Skin epidermis (tissue), 12 donors: ENCODE measurements at regions not wholly inside any gene's neighbourhood (a gene's known extent, or its start where the extent isn't known, plus 50 kb on each side); places are given as distances from the start of the nearest gene placed in this dataset.

Source experiments
- H3K27ac ChIP-seq, 21 experiments: fragments of 200-600 bp; sonication (generic) in 11 of 21; one replicate each; pipeline ENCODE4 v1.5.0; 2020; ENCODE audit warnings: mild to moderate bottlenecking in 3 of 21, inconsistent platforms in 2 of 21, moderate library complexity in 2 of 21
- H3K4me3 ChIP-seq, 7 experiments: fragments of 200-600 bp; sonication (generic) in 2 of 7; one replicate each; pipeline ENCODE4 v1.5.0; 2020; ENCODE audit warnings: inconsistent platforms in 2 of 7, mild to moderate bottlenecking in 2 of 7, moderate library complexity in 1 of 7

DNA sequence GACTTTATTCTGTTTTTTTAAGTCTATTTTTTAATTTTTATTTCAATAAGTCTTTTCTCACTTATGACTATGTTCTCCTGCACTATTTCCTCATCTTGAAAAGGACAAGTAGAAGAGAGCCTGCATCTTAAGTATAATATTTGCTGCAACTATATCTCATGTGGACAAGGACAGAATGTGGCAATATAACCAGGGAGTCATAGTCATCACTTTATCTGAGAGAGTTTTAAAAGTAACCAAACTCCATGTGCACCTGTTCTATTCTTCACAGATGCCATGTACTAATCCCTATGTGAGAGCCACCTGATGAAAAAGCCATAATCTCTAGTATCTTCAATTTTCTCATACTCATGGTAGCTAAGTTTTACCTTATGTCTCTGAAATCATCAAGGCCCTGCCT lies 104.2 kb upstream of the SOX6 start:
- Histone ChIP-seq H3K27ac (no peak overlapping the region), H3K4me3 (no peak overlapping the region)

DNA sequence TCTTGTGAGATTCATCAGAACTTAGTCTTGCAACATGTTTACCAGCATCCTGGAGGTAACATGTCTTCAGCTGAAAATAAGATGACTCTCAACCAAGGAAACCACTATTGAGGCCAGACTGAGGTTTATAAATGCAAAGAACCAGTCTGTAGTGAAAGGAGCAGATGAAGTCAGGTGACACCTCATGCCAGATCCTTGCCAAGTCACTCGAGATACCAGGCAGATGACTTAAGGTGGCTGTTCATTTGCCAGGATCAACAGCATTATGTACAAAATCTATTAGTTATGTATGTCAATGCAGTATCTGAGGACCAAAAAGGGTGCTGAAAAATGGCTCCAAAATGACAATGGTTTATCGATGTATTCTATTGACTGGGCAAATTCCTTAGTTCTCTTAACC lies 100.0 kb upstream of the SOX6 start:
- no peak overlapping the region for H3K4me3 ChIP-seq
- H3K27ac ChIP-seq: no peak overlapping the region

DNA sequence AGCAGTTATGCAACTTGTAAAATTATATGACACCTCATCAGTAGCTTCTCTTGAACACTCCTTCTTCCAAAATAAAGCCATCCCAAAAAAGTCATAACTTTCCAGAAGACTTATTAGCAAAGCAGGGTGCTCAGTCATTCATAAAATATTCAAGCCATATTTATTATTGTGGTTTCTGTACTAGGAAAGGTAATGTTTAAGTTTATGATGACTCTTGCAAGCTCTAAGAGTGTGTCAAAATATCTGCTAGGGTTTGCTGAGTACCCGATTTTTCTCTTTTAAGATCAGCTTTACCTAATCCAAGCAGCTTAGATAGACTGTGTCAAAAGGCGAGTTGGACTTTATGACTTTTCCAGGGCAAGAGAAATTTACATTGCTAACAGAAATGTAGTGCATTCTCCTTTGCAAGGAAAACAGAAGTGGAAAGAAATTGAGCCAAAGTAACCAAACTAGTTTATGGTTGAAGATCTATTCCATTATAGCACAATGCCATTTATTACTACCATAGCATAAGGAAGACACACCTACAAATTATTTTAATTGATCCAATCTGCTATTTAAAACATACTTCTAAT lies 98.0 kb upstream of the SOX6 start:
- H3K27ac ChIP-seq: no peak overlapping the region

DNA sequence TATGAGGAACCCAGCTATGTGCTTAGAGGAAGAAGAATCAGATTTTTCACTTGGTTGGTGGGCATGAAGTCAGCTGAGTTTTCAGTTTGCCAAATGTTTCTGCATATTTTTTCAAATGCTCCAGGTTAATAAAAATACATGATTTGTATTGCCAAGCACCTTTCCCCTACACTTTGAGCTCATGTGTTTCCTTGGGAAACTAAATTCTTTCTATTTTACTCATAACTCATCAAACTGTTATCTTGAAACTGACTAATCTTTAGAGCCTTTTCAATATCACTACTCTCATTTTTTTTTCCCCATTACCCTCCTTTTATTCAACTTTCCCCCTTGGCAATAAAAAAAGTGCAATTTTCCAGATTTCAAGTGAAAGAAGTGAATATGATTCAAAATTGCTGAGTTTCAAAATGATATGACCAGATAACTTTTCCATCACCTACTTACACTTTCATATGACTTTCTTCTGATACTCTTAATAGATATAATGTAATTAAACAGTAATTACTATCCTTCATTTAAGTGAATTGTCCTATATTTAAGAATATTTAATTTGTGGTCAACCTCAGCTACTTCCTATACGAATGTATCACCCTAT lies 91.9 kb upstream of the SOX6 start:
- no peak overlapping the region for H3K4me3 ChIP-seq
- no peak overlapping the region for H3K27ac ChIP-seq

More for the DNA sequence above, 98.0 kb upstream of the SOX6 start:
- H3K4me3 ChIP-seq: no peak overlapping the region

DNA sequence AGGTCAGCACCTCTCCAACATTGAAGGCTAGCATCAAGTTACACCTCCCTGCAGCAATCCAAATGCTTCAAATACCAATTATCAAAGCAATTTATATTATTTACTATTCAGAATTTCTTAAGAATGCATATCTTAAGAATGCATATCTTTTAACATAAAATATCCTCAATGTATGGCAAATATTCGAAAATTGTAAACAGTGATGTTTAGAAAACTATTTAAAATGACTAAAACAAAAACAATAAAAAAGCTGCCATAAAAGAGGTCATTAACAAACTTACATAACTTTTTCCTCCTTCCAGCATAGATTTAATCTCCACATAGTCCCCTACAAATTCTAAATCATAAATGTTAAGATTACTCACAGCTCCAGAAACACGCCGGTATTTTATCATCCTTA lies 85.1 kb upstream of the SOX6 start:
- Histone ChIP-seq H3K27ac (no peak overlapping the region), H3K4me3 (no peak overlapping the region)

DNA sequence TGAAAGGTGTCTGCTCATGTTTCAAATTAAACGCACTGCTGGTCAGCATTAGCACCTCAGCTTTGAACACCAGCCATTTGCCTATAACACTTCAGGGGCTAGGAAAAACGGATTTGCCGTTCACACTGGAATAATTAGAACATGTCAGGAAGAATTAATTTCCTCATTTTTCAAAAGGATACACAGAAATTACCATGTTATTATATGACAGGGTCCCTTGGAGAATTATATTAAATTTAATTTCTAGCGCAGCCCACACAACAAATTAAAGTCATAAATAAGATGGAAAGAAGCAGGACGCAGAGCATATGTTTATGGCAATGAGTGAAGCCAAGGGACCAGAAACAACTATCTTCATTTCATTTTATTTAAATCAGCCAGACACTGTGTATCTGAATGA lies 83.8 kb upstream of the SOX6 start:
- no peak overlapping the region for H3K27ac ChIP-seq
- no peak overlapping the region for H3K4me3 ChIP-seq

DNA sequence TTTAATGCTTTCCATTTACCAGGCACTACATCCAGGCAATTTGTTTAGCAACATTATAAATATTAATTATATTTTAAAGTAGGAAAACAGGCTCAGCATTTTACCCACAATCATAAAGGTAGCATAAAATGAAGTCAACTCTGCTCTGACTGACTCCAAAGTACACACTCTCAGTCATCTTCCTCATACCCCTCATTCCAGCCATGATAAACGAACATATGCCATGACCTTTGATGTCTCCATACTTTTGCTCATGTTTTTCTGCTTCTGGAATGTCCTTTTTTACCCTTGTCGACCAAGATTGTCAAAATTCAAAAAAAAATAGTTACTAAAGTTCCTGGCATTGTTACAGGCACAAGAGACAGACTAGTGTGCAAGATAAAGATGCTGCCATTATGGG lies 77.7 kb upstream of the SOX6 start:
- no peak overlapping the region for H3K4me3 ChIP-seq
- H3K27ac ChIP-seq: no peak overlapping the region

DNA sequence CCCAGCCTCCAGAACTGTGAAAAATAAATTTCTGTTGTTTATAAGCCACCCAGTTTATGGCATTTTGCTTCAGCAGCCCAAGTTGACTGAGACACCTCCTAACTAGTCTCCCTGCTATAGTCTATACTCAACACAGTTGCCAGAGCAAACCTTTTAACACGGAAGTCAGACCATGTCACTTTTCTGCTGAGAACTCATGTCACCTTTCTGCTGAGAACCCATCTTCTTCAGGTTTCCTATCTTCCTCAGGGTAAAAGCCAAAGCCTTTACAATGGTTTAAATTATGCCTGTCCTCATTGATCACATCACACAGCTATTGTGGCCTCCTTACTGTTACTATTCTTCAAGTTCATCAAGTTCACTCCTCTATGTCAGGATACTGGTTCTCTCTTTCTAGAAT lies 74.3 kb upstream of the SOX6 start:
- H3K27ac ChIP-seq: no peak overlapping the region
- no peak overlapping the region for H3K4me3 ChIP-seq

DNA sequence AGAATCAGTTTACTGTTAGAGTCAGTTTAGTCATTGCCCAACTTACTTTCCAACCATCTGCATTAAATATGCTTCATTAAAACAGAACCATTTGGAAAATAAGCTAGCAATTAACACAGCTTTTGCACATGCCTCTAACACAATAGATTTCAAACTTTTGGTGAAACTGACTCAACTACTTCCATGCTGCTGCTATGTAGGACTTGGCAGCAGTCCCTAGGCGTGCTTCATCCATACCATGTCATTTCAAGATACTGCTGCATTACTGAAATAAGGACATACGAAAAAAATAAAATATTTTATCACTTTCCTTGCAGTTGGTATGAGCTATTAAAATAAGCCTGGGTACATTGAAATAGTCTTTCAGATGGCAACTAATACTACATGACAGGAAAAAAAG lies 65.5 kb upstream of the SOX6 start:
- Histone ChIP-seq H3K27ac (no peak overlapping the region), H3K4me3 (no peak overlapping the region)

DNA sequence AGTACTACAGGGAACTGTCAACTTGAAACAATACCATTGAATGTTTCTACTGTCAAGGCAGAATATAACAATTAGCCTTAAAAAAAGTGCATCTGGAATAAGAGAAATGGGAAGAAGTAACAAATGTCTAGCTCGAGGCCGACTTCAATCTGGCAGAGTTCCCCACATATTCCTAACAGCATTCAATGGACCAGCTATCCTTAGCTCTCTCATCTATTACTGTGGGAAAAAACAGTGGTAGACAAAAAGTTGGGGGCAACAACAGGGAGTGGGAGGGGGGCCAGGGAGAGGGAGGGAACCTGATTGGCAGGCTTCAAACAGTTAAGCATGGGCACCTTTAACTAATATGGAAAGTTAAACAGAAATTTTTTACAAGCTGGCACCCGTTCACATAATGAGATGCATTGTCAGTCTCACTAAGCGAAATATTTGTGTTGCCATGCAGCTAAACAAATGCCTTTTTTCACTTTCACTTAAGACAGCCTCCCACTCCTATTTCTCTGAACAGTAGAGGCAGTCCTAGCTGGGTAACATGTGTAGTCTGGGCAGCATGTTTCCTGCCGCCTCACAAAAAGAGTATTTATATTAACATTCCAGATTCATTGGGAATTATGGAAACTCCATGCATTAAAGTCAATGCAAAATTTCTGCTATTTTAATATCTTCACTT lies 62.2 kb upstream of the SOX6 start:
- Histone ChIP-seq H3K4me3 (no peak overlapping the region), H3K27ac (no peak overlapping the region)

DNA sequence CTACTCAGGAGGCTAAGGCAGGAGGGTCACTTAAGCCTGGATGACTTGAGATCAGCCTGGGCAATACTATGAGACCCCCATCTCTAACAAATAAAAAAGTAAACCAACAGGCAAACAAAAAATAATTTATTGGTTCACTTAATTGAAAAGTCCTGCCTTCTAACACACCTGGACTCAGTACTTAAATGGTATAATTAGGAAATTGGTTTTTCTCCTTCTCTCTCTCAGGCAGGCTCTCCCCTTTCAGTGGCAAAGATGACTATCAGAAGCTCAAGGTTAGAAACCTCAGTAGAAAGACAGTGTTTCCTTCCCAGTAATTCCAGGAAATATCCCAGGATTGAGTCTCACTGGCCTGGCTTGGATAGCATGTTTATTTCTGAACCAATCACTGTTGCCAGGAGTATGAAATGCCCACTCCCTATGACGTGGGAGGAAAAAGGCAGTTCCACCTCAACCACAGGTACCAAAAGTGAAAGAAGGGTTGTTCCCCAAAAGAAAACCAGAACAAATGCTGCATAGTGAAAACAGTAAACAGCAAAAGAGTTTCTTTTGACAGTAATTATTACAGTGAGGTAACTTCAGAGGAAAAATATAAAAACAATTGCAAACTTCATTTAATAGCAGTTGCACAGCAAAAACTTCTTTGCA lies 56.3 kb upstream of the SOX6 start:
- H3K4me3 ChIP-seq: no peak overlapping the region
- no peak overlapping the region for H3K27ac ChIP-seq

DNA sequence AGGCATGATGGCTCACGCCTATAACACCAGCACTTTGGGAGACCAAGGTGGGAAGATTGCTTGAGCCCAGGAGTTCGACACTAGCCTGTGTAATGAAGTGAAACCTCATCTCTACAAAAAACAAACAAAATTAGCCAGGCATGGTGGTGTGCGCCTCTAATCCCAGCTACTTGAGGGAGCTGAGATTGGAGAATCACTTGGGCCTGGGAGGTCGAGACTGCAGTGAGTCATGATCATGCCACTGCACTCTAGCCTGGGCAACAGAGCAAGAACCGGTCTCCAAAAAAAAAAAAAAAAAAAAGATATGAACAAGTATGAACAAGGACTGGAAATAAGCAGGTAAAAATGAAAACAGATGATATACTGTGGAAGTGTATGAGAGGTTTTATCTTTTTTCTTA lies 54.1 kb upstream of the SOX6 start:
- Histone ChIP-seq H3K27ac (no peak overlapping the region), H3K4me3 (no peak overlapping the region)

DNA sequence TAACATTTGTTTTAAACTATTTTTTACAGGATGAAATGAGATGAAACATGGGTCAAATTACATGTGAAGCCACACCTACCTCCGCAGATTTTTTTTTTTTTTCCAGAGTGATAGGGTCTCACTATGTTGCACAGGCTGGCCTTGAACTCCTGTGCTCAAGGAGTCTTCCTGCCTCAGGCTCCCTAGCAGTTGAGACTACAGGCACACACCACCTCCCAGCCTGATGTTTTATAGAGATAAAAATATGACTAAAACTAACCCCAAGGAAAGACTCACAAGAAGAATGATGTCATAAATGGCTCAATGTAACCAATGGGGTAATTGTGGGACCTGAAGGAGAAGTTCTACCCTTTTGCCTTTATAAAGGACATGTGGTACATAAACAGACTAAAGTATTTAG lies 52.3 kb upstream of the SOX6 start:
- H3K27ac ChIP-seq: no peak overlapping the region

DNA sequence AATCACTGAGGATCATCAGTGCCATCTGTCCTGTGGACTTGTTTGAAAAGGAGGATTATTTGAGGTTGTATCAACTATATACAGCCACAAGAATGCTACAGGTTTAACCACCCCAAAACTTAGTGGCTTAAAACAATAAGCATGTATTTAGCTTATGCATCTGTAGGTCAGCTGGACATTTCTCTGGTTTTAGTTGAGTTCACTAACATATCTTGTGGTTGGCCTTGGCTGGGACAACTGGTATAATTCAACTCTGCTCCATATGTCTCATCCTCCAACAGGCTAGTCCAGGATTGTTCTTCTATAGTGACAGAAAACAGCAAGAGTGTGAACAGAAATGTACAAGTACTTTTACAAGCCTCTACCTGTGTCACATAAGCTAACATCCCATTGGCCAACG lies 49.9 kb upstream of the SOX6 start:
- no peak overlapping the region for H3K4me3 ChIP-seq
- no peak overlapping the region for H3K27ac ChIP-seq

More for the DNA sequence above, 52.3 kb upstream of the SOX6 start:
- H3K4me3 ChIP-seq: no peak overlapping the region
